Ovary (tissue), 7 donors: ENCODE measurements at regions not wholly inside any gene's neighbourhood (a gene's known extent, or its start where the extent isn't known, plus 50 kb on each side); places are given as distances from the start of the nearest gene placed in this dataset.

Source experiments
- DNase-seq, 5 donors: peaks; one replicate each; pipeline ENCODE4 v3.0.0-alpha.2; 2019 to 2020
- H3K27ac ChIP-seq, 2 donors: fragments of 200-600 bp; one replicate each; pipeline versions ENCODE4 v1.5.1 to v1.8.0; 2019 to 2022
- H3K27me3 ChIP-seq: fragments of 200-600 bp; one replicate; pipeline ENCODE4 v1.8.0; 2022
- H3K36me3 ChIP-seq: fragments of 200-600 bp; sonication (generic); one replicate; pipeline ENCODE4 v1.5.1; 2019
- H3K4me1 ChIP-seq: one replicate; pipeline ENCODE4 v1.8.1; 2013; ENCODE audit warnings: mild to moderate bottlenecking, moderate library complexity; ENCODE audit not compliant: insufficient read depth
- H3K4me3 ChIP-seq: fragments of 200-600 bp; sonication (generic); one replicate; pipeline ENCODE4 v1.5.1; 2017
- H3K9me3 ChIP-seq, 2 donors: fragments of 200-600 bp in 1 of 2; sonication (generic) in 1 of 2; one replicate each; pipeline versions ENCODE4 v1.5.1 to v1.8.1; 2013 to 2019; ENCODE audit warnings: mild to moderate bottlenecking in 1 of 2, moderate library complexity in 1 of 2
- EP300 ChIP-seq: sonication (generic); formaldehyde crosslinking; IDR thresholded peaks from one replicate; pipeline ENCODE4 v1.6.1; 2017; ENCODE audit warnings: antibody characterized with exemption
- POLR2A ChIP-seq: fragments of 450-650 bp; IDR thresholded peaks from one replicate; pipeline ENCODE4 v1.6.1; 2017; ENCODE audit warnings: antibody characterized with exemption, mild to moderate bottlenecking, moderate library complexity
- WGBS, 3 donors: extraction: QIAGEN DNeasy Blood & Tissue Kit in 1 of 3; methylation state at CpG; one replicate each; pipeline versions ENCODE4 v1.1.5 to v1.1.7; 2013 to 2017; 5-methylcytosine and 5-hydroxymethylcytosine counted together
- intact Hi-C, 4 donors: fragments of 100-400 bp; cut with DNase I; formaldehyde crosslinking; loops; one replicate each; pipeline versions ENCODE4 v1.11.0 to v1.15.1; 2022 to 2023
- TF ChIP-seq, protein P1 (sequence below), 3 donors: fragments of 450-650 bp in 2 of 3; fragments of 200-600 bp in 1 of 3; IDR thresholded peaks; one replicate each; pipeline versions ENCODE4 v1.5.1 to v1.8.0; 2016 to 2022; ENCODE audit warnings: antibody characterized with exemption in 3 of 3, mild to moderate bottlenecking in 1 of 3
- donor health status: DM: no; HTN: no; CAD: no; lungs with moderate emphysema.
- donor health status: DM: no; HTN: no; CAD: no.
- donor health status: Bipolar disorder and iron deficiency.
- donor health status: DM: no; HTN: no; CAD: no.
- donor health status: DM: yes; HTN: yes; CAD: no.

DNA sequence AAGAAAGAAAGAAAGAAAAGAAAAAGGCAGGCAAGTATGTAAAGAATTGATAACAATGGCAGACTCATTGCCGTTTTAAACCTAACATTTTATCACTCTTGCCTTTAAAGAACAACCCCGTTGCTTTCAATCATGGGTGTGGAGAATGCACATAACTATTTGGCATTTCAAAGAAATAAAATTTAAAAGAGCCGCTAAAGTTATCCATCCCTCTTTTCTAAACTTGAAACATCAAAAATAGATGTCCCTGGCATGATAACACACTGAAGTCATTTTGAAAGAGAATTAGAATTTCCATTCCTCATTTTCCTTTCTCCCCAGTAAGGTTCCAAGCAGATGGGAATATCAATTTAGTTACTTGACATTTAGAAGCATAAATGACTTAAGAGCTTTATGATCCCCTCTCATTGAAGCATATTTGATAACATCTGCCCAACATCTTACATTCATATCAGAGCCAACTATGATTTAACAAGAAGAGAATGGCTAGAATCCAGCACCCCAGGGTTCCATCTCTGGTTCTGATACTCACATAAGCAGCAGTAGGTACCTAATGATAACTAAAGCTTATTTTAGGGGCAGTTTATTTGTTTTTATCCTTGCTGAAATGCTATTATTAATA lies 529.6 kb upstream of the LRRC4C start:
- no peak for DNase-seq
- WGBS, 3 donors, result 70 to 76% (median 70%) methylated on average over 3 of the region's 3 CpGs
- TF ChIP-seq, protein P1, sequence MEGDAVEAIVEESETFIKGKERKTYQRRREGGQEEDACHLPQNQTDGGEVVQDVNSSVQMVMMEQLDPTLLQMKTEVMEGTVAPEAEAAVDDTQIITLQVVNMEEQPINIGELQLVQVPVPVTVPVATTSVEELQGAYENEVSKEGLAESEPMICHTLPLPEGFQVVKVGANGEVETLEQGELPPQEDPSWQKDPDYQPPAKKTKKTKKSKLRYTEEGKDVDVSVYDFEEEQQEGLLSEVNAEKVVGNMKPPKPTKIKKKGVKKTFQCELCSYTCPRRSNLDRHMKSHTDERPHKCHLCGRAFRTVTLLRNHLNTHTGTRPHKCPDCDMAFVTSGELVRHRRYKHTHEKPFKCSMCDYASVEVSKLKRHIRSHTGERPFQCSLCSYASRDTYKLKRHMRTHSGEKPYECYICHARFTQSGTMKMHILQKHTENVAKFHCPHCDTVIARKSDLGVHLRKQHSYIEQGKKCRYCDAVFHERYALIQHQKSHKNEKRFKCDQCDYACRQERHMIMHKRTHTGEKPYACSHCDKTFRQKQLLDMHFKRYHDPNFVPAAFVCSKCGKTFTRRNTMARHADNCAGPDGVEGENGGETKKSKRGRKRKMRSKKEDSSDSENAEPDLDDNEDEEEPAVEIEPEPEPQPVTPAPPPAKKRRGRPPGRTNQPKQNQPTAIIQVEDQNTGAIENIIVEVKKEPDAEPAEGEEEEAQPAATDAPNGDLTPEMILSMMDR (IDR thresholded peaks at IDR 0.05), result no peak
- TF ChIP-seq EP300 (no peak), POLR2A (no peak)
- H3K4me3 ChIP-seq, result no peak overlapping the region
- no peaks in the 10 kb centered on the region for H3K27me3 ChIP-seq
- no peaks in the 10 kb centered on the region for H3K4me1 ChIP-seq
- no peaks in the 10 kb centered on the region for H3K36me3 ChIP-seq
- intact Hi-C loops, result no loop called here
- H3K9me3 ChIP-seq, result no peaks in the 10 kb centered on the region
- H3K27ac ChIP-seq, result no peak overlapping the region

DNA sequence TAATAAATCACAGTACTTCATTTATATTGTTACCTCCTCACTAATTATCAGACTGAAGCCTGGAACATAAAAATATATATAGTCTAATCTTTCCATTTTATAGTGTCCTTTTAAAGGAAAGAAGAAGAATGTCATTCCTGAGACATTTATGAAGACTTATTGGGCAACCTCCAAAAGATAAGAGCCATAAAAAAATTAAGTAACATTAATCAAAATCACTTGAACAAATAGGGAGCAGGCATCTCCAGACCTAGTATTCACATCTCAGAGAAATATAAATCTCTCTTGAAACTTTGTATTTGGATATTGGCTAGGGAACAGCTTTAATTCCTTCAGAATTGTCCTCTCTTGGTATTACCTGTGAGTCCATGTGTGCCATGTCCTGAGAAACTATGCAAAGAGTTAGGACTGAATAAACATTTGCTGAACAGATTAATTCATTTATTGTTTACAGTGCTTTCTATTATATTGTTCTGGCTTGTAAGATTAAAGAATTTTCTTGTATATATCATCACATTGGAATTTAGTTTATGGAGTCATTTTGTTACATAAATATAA lies 530.5 kb upstream of the LRRC4C start:
- no peak for DNase-seq
- Histone ChIP-seq H3K36me3 (no peaks in the 10 kb centered on the region), H3K4me3 (no peak overlapping the region), H3K9me3 (no peaks in the 10 kb centered on the region), H3K27ac (no peak overlapping the region), H3K4me1 (no peaks in the 10 kb centered on the region), H3K27me3 (no peaks in the 10 kb centered on the region)
- intact Hi-C loops, result no loop called here
- no peak for TF ChIP-seq POLR2A
- TF ChIP-seq, protein P1 (IDR thresholded peaks at IDR 0.05), result no peak
- TF ChIP-seq EP300, result no peak

DNA sequence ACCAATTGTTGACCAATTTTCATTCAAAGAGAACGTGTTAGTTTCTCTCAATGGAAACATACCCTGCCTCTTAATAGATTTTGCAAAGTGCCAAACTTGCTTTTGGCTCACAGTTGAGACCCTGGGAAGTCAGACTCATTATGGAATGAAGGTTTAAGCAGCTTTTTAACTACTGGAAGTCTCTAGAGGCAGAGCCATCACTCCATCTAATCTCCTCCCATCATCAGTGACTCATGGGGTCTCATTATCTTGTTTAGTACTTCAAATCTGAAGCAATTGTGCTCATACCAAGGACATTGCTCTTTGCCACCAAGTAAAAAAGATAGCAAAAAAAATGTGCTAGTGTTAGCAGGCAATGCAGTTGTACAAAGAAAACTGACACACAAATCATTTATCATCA lies 537.1 kb upstream of the LRRC4C start:
- TF ChIP-seq EP300 (no peak), POLR2A (no peak)
- TF ChIP-seq, protein P1 (IDR thresholded peaks at IDR 0.05), result no peak
- H3K27me3 ChIP-seq, result no peaks in the 10 kb centered on the region
- WGBS, 3 donors, result 59 to 78% (median 76%) methylated on average over 1 of the region's 1 CpG
- no peaks in the 10 kb centered on the region for H3K4me1 ChIP-seq
- H3K27ac ChIP-seq, result no peak overlapping the region
- H3K4me3 ChIP-seq, result no peak overlapping the region
- no peaks in the 10 kb centered on the region for H3K36me3 ChIP-seq
- DNase-seq, result no peak
- intact Hi-C loops, result no loop called here
- H3K9me3 ChIP-seq, result no peaks in the 10 kb centered on the region

DNA sequence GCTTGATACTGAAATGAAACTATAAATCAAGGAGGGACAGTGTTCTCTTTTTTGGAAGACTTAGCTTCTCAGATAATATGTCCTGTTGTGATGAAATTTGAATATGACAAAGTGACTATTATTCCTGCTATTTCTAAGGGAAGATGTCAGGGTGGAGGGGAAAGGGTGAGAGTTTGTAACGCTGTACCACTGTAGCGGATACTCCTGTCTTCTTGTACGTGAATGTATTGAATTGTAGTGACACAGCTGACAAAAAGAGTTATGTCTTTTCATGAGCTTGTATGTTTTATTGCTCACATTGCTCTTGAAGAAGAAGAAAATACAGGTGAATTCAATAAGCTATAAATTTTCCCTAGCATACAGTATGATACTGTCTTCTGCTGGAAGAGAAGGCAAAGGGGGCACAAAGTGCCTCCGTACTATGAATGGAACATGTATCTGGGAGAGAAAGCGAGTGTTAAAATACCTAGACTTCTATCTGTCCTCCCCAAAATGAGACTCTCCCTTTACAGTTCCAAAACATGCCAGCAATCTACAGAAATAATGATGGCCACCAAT lies 538.5 kb upstream of the LRRC4C start:
- Histone ChIP-seq H3K4me3 (no peak overlapping the region), H3K36me3 (no peaks in the 10 kb centered on the region), H3K27ac (no peak overlapping the region), H3K9me3 (no peaks in the 10 kb centered on the region), H3K27me3 (no peaks in the 10 kb centered on the region), H3K4me1 (no peaks in the 10 kb centered on the region)
- TF ChIP-seq EP300, result no peak
- TF ChIP-seq, protein P1 (IDR thresholded peaks at IDR 0.05), result no peak
- TF ChIP-seq POLR2A, result no peak
- WGBS, 3 donors, result 86 to 91% (median 89%) methylated on average over 5 of the region's 5 CpGs
- intact Hi-C loops, result no loop called here
- no peak for DNase-seq
